Stomach (tissue), 8 donors: ENCODE measurements at regions not wholly inside any gene's neighbourhood (a gene's known extent, or its start where the extent isn't known, plus 50 kb on each side); places are given as distances from the start of the nearest gene placed in this dataset.

Experiments used
- DNase-seq, 2 donors: peaks; one replicate each; pipeline versions ENCODE4 v3.0.0 to v3.0.0-alpha.2; 2013 to 2019
- H3K27ac ChIP-seq, 5 donors: fragments of 200-600 bp in 4 of 5; sonication (generic) in 4 of 5; one replicate each; pipeline ENCODE4 v1.5.1; 2013 to 2019; ENCODE audit warnings: mild to moderate bottlenecking in 1 of 5, moderate library complexity in 1 of 5
- H3K27me3 ChIP-seq, 3 donors: fragments of 200-600 bp; sonication (generic); one replicate each; pipeline ENCODE4 v1.5.1; 2017 to 2019; ENCODE audit warnings: mixed run types in 1 of 3
- H3K36me3 ChIP-seq, 4 donors: fragments of 200-600 bp; sonication (generic); 1 replicate in 3 of 4; 2 replicates in 1 of 4; pipeline ENCODE4 v1.5.1; 2016 to 2019
- H3K4me1 ChIP-seq, 4 donors: fragments of 200-600 bp; sonication (generic); one replicate each; pipeline ENCODE4 v1.5.1; 2016 to 2019
- H3K4me3 ChIP-seq, 4 donors: fragments of 200-600 bp; sonication (generic) in 3 of 4; one replicate each; pipeline ENCODE4 v1.5.1; 2016 to 2019; ENCODE audit warnings: mild to moderate bottlenecking in 1 of 4
- H3K9me3 ChIP-seq, 4 donors: fragments of 200-600 bp; sonication (generic); one replicate each; pipeline ENCODE4 v1.5.1; 2016 to 2019
- EP300 ChIP-seq: sonication (generic); formaldehyde crosslinking; IDR thresholded peaks from one replicate; pipeline ENCODE4 v1.6.1; 2017; ENCODE audit warnings: antibody characterized with exemption
- POLR2A ChIP-seq, 4 donors: fragments of 450-650 bp; IDR thresholded peaks; one replicate each; pipeline ENCODE4 v1.6.1; 2016; ENCODE audit warnings: antibody characterized with exemption in 4 of 4, control low read depth in 2 of 4, mild to moderate bottlenecking in 1 of 4, moderate library complexity in 1 of 4
- POLR2AphosphoS5 ChIP-seq, 3 donors: sonication (generic); formaldehyde crosslinking; IDR thresholded peaks; one replicate each; pipeline ENCODE4 v1.6.1; 2016; ENCODE audit warnings: antibody characterized with exemption in 3 of 3
- WGBS, 5 donors: extraction: QIAGEN DNeasy Blood & Tissue Kit in 3 of 5; methylation state at CpG; one replicate each; pipeline versions ENCODE4 v1.1.5 to v1.1.7; 2013 to 2018; 5-methylcytosine and 5-hydroxymethylcytosine counted together
- intact Hi-C: fragments of 100-400 bp; cut with DNase I; formaldehyde crosslinking; loops from one replicate; pipeline ENCODE4 v1.15.1; 2023; ENCODE audit warnings: low total_unique reads
- TF ChIP-seq, protein P1 (sequence below), 7 experiments: fragments of 450-650 bp in 4 of 7; fragments of 200-600 bp in 3 of 7; sonication (generic) in 3 of 7; IDR thresholded peaks; one replicate each; pipeline ENCODE4 v1.5.1; 2016 to 2019; ENCODE audit warnings: antibody characterized with exemption in 7 of 7, control low read depth in 2 of 7, mild to moderate bottlenecking in 1 of 7
- donor health status: healthy with polysubstance abuse.
- donor health status: Bipolar disorder and iron deficiency.
- donor health status: healthy.

DNA sequence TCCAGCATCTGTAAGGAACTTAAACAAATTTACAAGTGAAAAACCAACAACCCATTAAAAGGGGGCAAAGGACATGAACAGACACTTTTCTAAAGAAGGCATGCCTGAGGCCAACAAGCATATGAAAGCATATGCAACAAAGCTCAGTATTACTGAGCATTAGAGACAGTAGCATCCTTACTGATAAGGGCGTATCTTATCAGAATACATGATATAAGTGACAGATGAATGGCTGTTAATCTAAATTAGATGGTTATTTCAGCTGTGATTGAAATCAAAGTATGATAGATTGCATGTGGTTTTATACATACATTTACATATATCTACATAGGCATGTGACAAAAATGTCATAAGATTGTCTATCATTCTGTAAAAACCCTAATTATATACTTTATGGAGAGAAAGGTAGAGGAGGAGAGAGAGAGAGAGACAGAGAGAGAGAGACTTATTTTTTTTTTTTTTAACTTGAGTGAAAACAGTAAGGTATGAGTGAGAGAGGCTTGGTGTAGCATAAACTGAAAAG is 1240.7 kb downstream of the FAM181B start:
- intact Hi-C loops, result no loop called here

DNA sequence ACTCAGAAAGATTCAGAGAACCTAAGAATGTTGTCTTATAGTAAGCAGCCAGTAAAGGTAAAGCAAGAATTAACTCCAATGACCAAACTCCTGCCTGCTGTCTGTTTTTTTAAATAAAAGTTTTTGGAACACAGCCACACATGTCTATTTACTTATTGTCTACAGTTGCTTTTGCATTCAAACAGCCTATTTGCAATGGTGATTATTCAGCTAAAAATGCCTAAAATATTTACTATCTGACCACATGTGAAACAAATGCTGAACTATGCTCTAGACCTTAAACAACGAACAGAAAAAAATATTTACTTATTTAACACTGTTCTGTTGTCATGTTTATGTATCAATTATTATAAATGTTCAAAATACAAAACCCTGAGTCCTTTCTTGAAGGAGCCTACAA is 1246.6 kb downstream of the FAM181B start:
- TF ChIP-seq POLR2A (IDR thresholded peaks at IDR 0.05) (no peak), EP300 (no peak), POLR2AphosphoS5 (IDR thresholded peaks at IDR 0.05) (no peak)
- TF ChIP-seq, protein P1, sequence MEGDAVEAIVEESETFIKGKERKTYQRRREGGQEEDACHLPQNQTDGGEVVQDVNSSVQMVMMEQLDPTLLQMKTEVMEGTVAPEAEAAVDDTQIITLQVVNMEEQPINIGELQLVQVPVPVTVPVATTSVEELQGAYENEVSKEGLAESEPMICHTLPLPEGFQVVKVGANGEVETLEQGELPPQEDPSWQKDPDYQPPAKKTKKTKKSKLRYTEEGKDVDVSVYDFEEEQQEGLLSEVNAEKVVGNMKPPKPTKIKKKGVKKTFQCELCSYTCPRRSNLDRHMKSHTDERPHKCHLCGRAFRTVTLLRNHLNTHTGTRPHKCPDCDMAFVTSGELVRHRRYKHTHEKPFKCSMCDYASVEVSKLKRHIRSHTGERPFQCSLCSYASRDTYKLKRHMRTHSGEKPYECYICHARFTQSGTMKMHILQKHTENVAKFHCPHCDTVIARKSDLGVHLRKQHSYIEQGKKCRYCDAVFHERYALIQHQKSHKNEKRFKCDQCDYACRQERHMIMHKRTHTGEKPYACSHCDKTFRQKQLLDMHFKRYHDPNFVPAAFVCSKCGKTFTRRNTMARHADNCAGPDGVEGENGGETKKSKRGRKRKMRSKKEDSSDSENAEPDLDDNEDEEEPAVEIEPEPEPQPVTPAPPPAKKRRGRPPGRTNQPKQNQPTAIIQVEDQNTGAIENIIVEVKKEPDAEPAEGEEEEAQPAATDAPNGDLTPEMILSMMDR (IDR thresholded peaks at IDR 0.05), result no peak
- WGBS, 5 donors, result 33 to 62% (median 54%) methylated on average over 1 of the region's 1 CpG
- Histone ChIP-seq H3K4me1 (no peaks in the 10 kb centered on the region), H3K36me3 (no peaks in the 10 kb centered on the region), H3K27ac (no peak overlapping the region), H3K4me3 (no peak overlapping the region), H3K27me3 (no peaks in the 10 kb centered on the region), H3K9me3 (no peaks in the 10 kb centered on the region)
- no peak for DNase-seq
- intact Hi-C loops, result no loop called here

More for the DNA sequence above, 1240.7 kb downstream of the FAM181B start:
- Histone ChIP-seq H3K36me3 (no peaks in the 10 kb centered on the region), H3K4me1 (no peaks in the 10 kb centered on the region), H3K4me3 (no peak overlapping the region), H3K27me3 (no peaks in the 10 kb centered on the region), H3K27ac (no peak overlapping the region), H3K9me3 (no peaks in the 10 kb centered on the region)
- TF ChIP-seq, protein P1 (IDR thresholded peaks at IDR 0.05), result no peak
- no peak for TF ChIP-seq POLR2AphosphoS5 (IDR thresholded peaks at IDR 0.05)
- no peak for TF ChIP-seq POLR2A (IDR thresholded peaks at IDR 0.05)
- no peak for TF ChIP-seq EP300
- no peak for DNase-seq
- 60 to 74% (median 69%) methylated on average over 1 of the region's 1 CpG for WGBS, 5 donors

DNA sequence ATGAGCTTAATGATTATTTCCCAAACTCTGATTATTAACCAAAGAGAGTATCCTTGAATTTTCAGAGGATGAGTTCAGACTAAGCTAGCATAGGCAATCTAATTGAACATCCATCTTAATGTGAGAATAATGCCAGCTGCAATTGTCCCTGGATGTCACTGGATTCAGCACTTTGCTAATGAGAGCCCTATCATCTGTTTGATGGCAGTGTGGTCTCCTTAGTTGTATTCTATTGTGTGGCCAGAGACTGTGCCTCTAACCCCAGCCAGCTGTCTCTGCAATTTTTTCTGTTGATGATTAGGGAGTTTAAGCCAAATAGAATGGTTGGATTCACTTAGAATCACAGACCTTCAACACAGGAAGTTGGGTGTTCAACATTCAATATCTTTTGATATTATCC is 1249.5 kb downstream of the FAM181B start:
- intact Hi-C loops, result no loop called here
- Histone ChIP-seq H3K27ac (no peak overlapping the region), H3K9me3 (no peaks in the 10 kb centered on the region), H3K27me3 (no peaks in the 10 kb centered on the region), H3K4me3 (no peak overlapping the region), H3K4me1 (no peaks in the 10 kb centered on the region), H3K36me3 (no peaks in the 10 kb centered on the region)
- DNase-seq, result no peak
- TF ChIP-seq EP300 (no peak), POLR2A (IDR thresholded peaks at IDR 0.05) (no peak), POLR2AphosphoS5 (IDR thresholded peaks at IDR 0.05) (no peak)
- TF ChIP-seq, protein P1 (IDR thresholded peaks at IDR 0.05), result no peak

DNA sequence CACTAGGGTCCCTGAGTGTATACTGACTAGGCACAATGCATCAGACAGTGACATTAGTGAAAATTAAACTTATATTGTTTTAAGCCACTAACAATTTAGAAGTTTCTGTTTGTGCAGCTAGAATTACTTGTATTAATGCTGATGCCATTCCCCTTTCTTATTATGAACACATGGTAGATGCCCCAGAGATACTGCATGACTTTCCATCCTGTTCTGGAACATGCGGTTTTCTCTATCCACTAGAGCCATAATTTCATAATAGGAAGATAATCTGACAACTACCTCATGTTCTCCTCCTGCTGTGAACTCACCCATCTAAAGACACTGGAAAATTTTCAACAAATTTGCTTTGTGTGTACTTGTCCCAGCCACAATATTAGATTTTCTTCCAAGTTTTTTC is 1256.4 kb downstream of the FAM181B start:
- Histone ChIP-seq H3K27ac (no peak overlapping the region), H3K4me1 (no peaks in the 10 kb centered on the region), H3K36me3 (no peaks in the 10 kb centered on the region), H3K4me3 (no peak overlapping the region), H3K27me3 (no peaks in the 10 kb centered on the region), H3K9me3 (no peaks in the 10 kb centered on the region)
- intact Hi-C loops, result no loop called here
- 88 to 94% (median 92%) methylated on average over 1 of the region's 1 CpG for WGBS, 5 donors
- TF ChIP-seq, protein P1 (IDR thresholded peaks at IDR 0.05), result no peak
- no peak for TF ChIP-seq POLR2A (IDR thresholded peaks at IDR 0.05)
- no peak for DNase-seq
